ENCODE measurements at regions not wholly inside any gene's neighbourhood (a gene's known extent, or its start where the extent isn't known, plus 50 kb on each side); places are given as distances from the start of the nearest gene placed in this dataset.
"Not testable (repeated sequence)": the region's sequence is repeated elsewhere in the genome, so short reads cannot be mapped to it uniquely, and the experiment has no call there.

GRCh38 chr2:230593765-230594164 is 118.9 kb upstream of the CAB39 start:
- no peak for DNase-seq

DNA sequence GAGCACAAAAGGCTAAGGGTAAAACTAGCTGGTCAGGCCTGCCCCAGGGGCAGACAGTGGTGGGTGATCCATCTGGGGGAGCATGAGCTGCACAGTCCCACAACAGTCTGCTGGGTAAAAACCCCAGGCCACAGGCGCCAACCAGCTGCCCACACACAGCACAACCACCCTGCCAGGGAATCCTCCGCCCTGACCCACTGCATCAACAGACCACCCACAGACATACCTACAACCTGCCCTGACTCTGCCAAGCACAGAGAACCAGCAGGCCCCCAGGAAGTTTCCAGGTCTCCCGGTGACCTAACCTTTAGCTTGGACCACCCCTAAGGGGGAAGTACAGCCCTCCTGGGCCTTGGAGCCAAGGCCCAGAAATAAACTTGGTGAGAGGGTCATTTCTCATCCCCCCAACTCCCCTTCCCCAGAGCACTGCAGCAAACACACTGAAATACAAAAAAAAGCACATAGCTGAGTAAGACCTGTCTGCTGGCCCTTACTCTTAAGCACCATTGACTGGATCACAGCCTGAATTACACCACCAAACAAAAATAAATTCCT is 118.3 kb upstream of the CAB39 start:
- DNase-seq, result no peak

- no peak for DNase-seq
These were observed 112.8 kb upstream of the CAB39 start for GRCh38 chr2:230599853-230600252.

DNA sequence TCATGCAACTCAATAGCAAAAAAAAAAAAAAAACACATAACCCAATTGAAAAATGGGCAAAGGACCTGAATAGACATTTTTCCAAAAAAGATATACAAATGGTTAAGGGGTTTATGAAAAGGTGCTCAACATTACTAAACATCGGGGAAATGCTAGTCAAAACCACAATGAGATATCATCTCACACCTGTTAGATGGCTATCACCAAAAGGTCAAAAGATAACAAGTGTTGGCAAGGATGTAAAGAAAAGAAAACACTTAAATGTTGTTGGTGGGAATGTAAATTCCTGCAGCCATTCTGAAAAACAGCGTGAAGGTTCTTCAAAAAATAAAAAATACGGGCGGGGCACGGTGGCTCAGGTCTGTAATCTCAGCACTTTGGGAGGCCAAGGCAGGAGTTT is 112.4 kb upstream of the CAB39 start:
- DNase-seq, result no peak

GRCh38 chr2:230600881-230601280 is 111.8 kb upstream of the CAB39 start:
- no peak for DNase-seq

DNA sequence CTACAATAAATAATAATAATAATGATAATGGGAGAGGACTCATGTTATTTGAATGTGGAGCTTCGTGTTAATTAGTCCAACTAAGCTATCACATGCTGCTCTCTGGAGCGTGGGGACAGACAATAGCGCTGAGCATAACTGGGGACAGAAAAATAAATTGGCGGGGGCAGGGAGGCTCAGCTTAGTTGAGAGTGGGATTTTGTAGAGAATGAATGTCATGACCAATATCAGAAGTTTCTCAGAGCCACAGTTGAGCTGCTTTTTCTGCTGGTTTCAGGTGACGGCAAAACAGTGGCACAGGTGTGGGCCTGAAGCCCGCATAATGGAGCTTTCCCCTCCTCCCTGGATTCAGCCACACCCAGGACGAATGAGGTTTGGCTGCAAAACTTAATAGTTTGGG is 111.1 kb upstream of the CAB39 start:
- DNase-seq, result no peak

- DNase-seq, result no peak
These were observed 109.9 kb upstream of the CAB39 start for GRCh38 chr2:230602562-230603230.

DNA sequence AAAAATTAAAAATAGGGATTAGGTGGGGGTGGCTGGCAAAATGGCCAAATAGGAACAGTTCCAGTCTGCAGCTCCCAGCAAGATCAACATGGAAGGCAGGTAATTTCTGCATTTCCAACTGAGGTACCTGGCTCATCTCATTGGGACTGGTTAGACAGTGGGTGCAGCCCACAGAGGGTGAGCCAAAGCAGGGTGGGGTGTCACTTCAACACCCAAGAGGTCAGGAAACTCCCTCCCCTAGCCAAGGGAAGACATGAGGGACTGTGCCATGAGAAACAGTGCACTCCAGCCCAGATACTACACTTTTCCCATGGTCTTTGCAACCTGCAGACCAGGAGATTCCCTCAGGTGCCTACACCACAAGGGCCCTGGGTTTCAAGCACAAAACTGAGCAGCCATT is 109.3 kb upstream of the CAB39 start:
- not testable (repeated sequence) for DNase-seq

GRCh38 chr2:230604158-230604557 is 108.5 kb upstream of the CAB39 start:
- not testable (repeated sequence) for DNase-seq

- DNase-seq, result no peak
These were observed 98.6 kb upstream of the CAB39 start for GRCh38 chr2:230614040-230614439.

- peak; percentile 7 for DNase-seq
These were observed 97.7 kb upstream of the CAB39 start for GRCh38 chr2:230614913-230615332.

DNA sequence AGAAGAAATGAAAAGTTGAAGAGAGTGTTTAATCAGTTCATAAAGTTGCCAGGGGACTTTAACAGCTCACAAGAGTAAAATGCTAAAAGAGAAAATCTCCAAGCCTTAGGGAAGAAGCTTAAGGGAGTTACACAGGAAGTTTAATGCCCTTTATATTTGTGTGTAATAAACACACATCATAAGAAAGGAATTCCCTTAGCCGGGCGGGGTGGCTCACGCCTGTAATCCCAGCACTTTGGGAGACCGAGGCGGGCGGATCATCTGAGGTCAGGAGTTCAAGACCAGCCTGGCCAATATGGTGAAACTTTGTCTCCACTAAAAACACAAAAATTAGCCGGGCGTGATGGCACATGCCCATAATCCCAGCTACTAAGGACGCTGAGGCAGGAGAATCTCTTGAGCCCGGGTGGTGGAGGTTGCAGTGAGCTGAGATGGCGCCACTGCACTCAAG is 95.4 kb upstream of the CAB39 start:
- DNase-seq, result not testable (repeated sequence)

DNA sequence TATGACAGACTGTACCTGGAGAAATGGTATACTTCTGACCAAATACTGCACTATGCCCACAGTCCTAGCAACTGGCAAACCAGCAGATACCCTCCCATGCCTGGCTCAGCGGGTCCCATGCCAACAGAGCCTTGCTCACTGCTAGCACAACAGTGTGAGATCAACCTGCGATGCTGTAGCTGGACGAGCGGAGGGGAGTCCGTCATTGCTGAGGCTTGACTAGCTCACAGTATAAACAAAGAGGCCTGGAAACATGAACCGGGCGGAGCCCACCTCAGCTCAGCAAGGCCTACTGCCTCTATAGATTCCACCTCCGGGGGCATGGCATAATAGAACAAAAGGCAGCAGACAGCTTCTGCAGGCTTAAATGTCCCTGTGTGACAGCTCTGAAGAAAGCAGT is 93.2 kb upstream of the CAB39 start:
- no peak for DNase-seq

- not testable (repeated sequence) for DNase-seq
These were observed 87.4 kb upstream of the CAB39 start for GRCh38 chr2:230625220-230625619.

- not testable (repeated sequence) for DNase-seq
These were observed 85.6 kb upstream of the CAB39 start for GRCh38 chr2:230627091-230627490.

- DNase-seq, result no peak
These were observed 84.6 kb upstream of the CAB39 start for GRCh38 chr2:230627806-230628724.

DNA sequence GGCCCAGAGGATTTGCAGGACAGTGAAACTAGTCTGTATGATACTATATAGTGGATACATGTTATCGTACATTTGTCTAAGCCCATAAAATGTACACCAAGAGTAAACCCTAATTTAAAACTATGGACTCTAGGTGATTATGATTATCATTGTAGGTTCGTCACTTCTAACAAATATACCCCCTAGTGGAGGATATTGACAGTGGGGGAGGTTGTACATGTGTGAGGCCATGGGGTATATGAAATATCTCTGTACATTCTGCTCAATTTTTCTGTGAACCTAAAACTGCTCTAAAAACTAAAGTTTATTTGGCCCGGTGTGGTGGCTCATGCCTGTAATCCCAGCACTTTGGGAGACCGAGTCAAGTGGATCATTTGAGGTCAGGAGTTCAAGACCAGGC is 81.2 kb upstream of the CAB39 start:
- DNase-seq, result no peak

GRCh38 chr2:230634146-230634545 is 78.5 kb upstream of the CAB39 start:
- DNase-seq, result no peak

DNA sequence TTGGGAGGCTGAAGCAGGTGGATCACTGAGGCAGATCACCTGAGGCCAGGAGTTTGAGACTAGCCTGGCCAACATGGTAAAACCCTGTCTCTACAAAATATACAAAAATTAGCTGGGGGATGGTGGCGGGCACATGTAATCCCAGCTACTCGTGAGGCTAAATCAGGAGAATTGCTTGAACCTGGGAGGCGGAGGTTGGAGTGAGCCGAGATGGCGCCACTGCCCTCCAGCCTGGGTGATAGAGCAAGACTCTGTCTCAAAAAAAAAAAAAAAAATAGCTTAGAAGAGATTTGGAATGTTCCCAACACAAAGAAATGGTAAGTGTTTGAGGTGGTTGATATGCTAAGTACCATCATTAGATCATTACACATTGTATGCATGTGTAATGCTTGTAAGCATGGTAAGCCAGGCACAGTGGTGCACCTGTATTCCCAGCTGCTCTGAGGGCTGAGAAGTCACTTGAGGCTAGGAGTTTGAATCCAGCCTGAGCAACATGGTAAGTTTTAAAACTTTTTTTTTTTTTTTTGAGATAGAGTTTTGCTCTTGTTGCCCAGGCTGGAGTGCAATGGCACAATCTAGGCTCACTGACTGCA is 77.8 kb upstream of the CAB39 start:
- DNase-seq, result not testable (repeated sequence)

- no peak for DNase-seq
These were observed 75.9 kb upstream of the CAB39 start for GRCh38 chr2:230636684-230637271.

GRCh38 chr2:230637486-230637885 is 75.2 kb upstream of the CAB39 start:
- not testable (repeated sequence) for DNase-seq

DNA sequence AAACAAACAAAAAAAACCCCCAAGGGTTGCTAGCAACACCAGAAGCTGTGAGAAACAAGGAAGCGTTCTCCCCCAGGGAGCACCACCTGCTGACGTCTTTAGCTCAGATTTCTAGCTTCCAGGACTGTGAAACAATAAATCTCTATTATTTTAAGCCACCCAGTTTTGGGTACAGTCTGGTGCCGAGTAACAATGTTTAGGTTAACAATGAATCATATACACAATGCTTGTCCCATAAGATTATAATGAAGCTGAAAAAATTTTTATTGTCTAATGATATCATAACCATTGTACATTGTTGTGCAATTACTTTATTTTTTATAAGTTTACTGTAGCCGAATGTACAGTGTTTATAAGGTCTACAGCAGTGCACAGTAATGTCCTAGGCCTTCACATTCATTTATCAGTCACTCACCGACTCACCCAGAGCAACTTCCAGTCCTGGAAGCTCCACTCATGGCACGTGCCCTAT is 72.1 kb upstream of the CAB39 start:
- DNase-seq, result no peak

- no peak for DNase-seq
These were observed 69.7 kb upstream of the CAB39 start for GRCh38 chr2:230642966-230643365.

All from DMS 273 treated with DMSO at 0.1 percent for 48 hours (cell line).